K562 (cell line): ENCODE measurements at regions not wholly inside any gene's neighbourhood (a gene's known extent, or its start where the extent isn't known, plus 50 kb on each side); places are given as distances from the start of the nearest gene placed in this dataset.

Experiments
- ATAC-seq: fragments of 200-7000 bp; cut with Tn5 transposase; 3 replicates; pipeline ENCODE4 v1.9.1; 2020; ENCODE audit warnings: moderate library complexity
- BruUV-seq: library from RNA; stranded (reverse); fragments of 400-500 nt; replicated peaks from 2 replicates; lab custom pipeline; 2021; lab: Mats Ljungman, UMichigan
- CTCF ChIA-PET: fragments of 300-600 bp; formaldehyde crosslinking; extraction: SDS; loops from one replicate; lab custom pipeline; 2021; ENCODE audit warnings: low intra/inter-chr PET ratio; lab: Yijun Ruan, JAX
- POLR2A ChIA-PET: fragments of 300-600, 350-650 bp; sonication (Branson Sonifier 250); formaldehyde crosslinking; extraction: SDS; loops from one replicate; lab custom pipeline; 2021; ENCODE audit warnings: antibody characterized with exemption, inconsistent platforms; lab: Yijun Ruan, JAX
- DNase-seq, 4 experiments: peaks; one replicate each; pipeline versions ENCODE4 v3.0.0 to v3.0.0-alpha.2; 2011 to 2018; ENCODE audit warnings: low spot score in 3 of 4, mixed read lengths in 3 of 4; ENCODE audit errors: extremely low read depth in 1 of 4
- FAIRE-seq: peaks from 2 replicates; lab custom pipeline; 2011; peaks lifted over from hg19 to GRCh38; lab: Jason Lieb, UNC
- H2AFZ ChIP-seq: 2 replicates; pipeline ENCODE4 v1.6.0; 2011; ENCODE audit warnings: low read depth, low read length, control low read depth, inconsistent platforms
- H3K27ac ChIP-seq: fragments of 200-600 bp; 3 replicates; pipeline ENCODE4 v1.8.0; 2011; ENCODE audit warnings: low read depth, mild to moderate bottlenecking, control low read depth, inconsistent platforms, low read length, moderate library complexity, mixed read lengths; ENCODE audit errors: extremely low read depth
- H3K27me3 ChIP-seq, 2 experiments: fragments of 300-600 bp in 1 of 2; 2 replicates in 1 of 2; 3 replicates in 1 of 2; pipeline versions ENCODE4 v1.6.0 to v1.8.0; 2011; ENCODE audit warnings: inconsistent platforms in 2 of 2, low read length in 2 of 2, mild to moderate bottlenecking in 1 of 2, mixed read lengths in 1 of 2, moderate library complexity in 1 of 2; ENCODE audit not compliant: control insufficient read depth in 2 of 2, insufficient read depth in 2 of 2
- H3K36me3 ChIP-seq: fragments of 300-600 bp; 3 replicates; pipeline ENCODE4 v1.8.0; 2011; ENCODE audit warnings: mild to moderate bottlenecking, low read length, inconsistent platforms; ENCODE audit not compliant: control insufficient read depth, insufficient read depth
- H3K4me1 ChIP-seq, 2 experiments: fragments of 200-600 bp in 1 of 2; replicated peaks in 1 of 2; 2 replicates in 1 of 2; 3 replicates in 1 of 2; pipeline versions ENCODE4 v1.5.1 to v1.8.0; 2011; ENCODE audit warnings: inconsistent platforms in 2 of 2, low read length in 2 of 2, mild to moderate bottlenecking in 1 of 2, mixed read lengths in 1 of 2, moderate library complexity in 1 of 2; ENCODE audit not compliant: control insufficient read depth in 2 of 2, insufficient read depth in 2 of 2
- H3K4me2 ChIP-seq: 2 replicates; pipeline ENCODE4 v1.6.1; 2011; ENCODE audit warnings: low read length, control low read depth, inconsistent platforms, mixed read lengths; ENCODE audit not compliant: insufficient read depth
- H3K4me3 ChIP-seq: fragments of 200-600 bp; sonication (generic), shearing (Covaris generic); 2 replicates; pipeline ENCODE4 v1.5.1; 2016; ENCODE audit warnings: control low read depth, inconsistent platforms
- H3K79me2 ChIP-seq: fragments of 200-600 bp; 3 replicates; pipeline ENCODE4 v1.8.0; 2011; ENCODE audit warnings: low read length, inconsistent platforms; ENCODE audit not compliant: control insufficient read depth, insufficient read depth
- H3K9ac ChIP-seq, 2 experiments: 2 replicates each; pipeline versions ENCODE4 v1.6.0 to v1.6.1; 2011; ENCODE audit warnings: low read depth in 2 of 2, low read length in 2 of 2, control low read depth in 1 of 2, inconsistent platforms in 1 of 2, mild to moderate bottlenecking in 1 of 2, mixed read lengths in 1 of 2; ENCODE audit not compliant: insufficient read depth in 1 of 2
- H3K9me1 ChIP-seq: one replicate; pipeline ENCODE4 v1.6.0; 2011; ENCODE audit warnings: inconsistent platforms, mild to moderate bottlenecking, low read length, moderate library complexity; ENCODE audit not compliant: control insufficient read depth, insufficient read depth
- H3K9me3 ChIP-seq: replicated peaks from 2 replicates; pipeline ENCODE4 v1.5.1; 2011; ENCODE audit warnings: low read depth, low read length, inconsistent platforms; ENCODE audit not compliant: control insufficient read depth, insufficient read depth
- H4K20me1 ChIP-seq: replicated peaks from 2 replicates; pipeline ENCODE4 v1.6.1; 2011; ENCODE audit warnings: low read length, inconsistent platforms, mixed read lengths; ENCODE audit not compliant: control insufficient read depth, insufficient read depth
- FIP1L1 ChIP-seq: fragments of 200-400 bp; formaldehyde crosslinking; IDR thresholded peaks from 2 replicates; pipeline ENCODE4 v1.6.1; 2018; ENCODE audit warnings: mild to moderate bottlenecking, low read depth, low read length; ENCODE audit not compliant: poor library complexity, severe bottlenecking
- NEUROD1 ChIP-seq: fragments of 150-350 bp; IDR thresholded peaks from 2 replicates; pipeline ENCODE4 v1.6.1; 2014; ENCODE audit warnings: borderline replicate concordance, low read length, low read depth; ENCODE audit not compliant: partially characterized antibody
- PURB ChIP-seq: sonication (generic); formaldehyde crosslinking; IDR thresholded peaks from 2 replicates; pipeline ENCODE4 v1.9.0; 2021; ENCODE audit warnings: low read depth, mild to moderate bottlenecking, missing genetic modification reagents
- SETDB1 ChIP-seq: IDR thresholded peaks from one replicate; pipeline ENCODE4 v1.6.1; 2012; ENCODE audit warnings: low read length, control low read depth, inconsistent platforms
- ZNF184 ChIP-seq: sonication (generic); formaldehyde crosslinking; IDR thresholded peaks from 2 replicates; pipeline ENCODE4 v1.5.0; 2020; ENCODE audit warnings: missing genetic modification reagents
- WGBS: fragments of 100-300 bp; shearing (Covaris generic); methylation state at CpG from one replicate; pipeline ENCODE4 v1.1.6; 2016; ENCODE audit warnings: low coverage, mixed read lengths; ENCODE audit not compliant: insufficient coverage; ENCODE audit errors: missing lambda C conversion rate; 5-methylcytosine and 5-hydroxymethylcytosine counted together
- in situ Hi-C: fragments of 300-500 bp; cut with MboI; formaldehyde crosslinking; loops from 4 replicates; pipeline ENCODE4 v1.15.0; 2018; ENCODE audit warnings: inconsistent platforms, mixed read lengths
- intact Hi-C: fragments of 100-400 bp; cut with micrococcal nuclease; formaldehyde crosslinking; loops from 2 replicates; pipeline ENCODE4 v1.14.2; 2022
- TF ChIP-seq, protein P1 (sequence below), 2 experiments: fragments of 250-450 bp in 1 of 2; fragments of 450-650 bp in 1 of 2; sonication (Bioruptor Pico) in 1 of 2; IDR thresholded peaks; 2 replicates each; pipeline versions ENCODE4 v1.6.1 to v1.8.0; 2016 to 2021; ENCODE audit warnings: mild to moderate bottlenecking in 2 of 2, moderate library complexity in 2 of 2, missing compliant biosample characterization in 1 of 2, missing genetic modification characterization in 1 of 2

GRCh38 chr5:13278811-13279210 lies 665.7 kb downstream of the DNAH5 start:
- Histone ChIP-seq H3K4me2 (no peak overlapping the region), H3K4me1 (no peaks in the 10 kb centered on the region), H3K9ac (no peak overlapping the region), H3K79me2 (no peaks in the 10 kb centered on the region), H3K27ac (no peak overlapping the region), H3K36me3 (no peaks in the 10 kb centered on the region), H2AFZ (no peak overlapping the region), H3K27me3 (no peaks in the 10 kb centered on the region), H4K20me1 (no peaks in the 10 kb centered on the region), H3K9me1 (no peaks in the 10 kb centered on the region), H3K9me3 (no peaks in the 10 kb centered on the region; the same call in 1 of the 2 replicates), H3K4me3 (no peak overlapping the region)
- WGBS, result 0% methylated on average over 2 of the region's 2 CpGs
- FAIRE-seq, result no peak
- ATAC-seq, result no peak
- intact Hi-C loops (no loop called here), in situ Hi-C loops (no loop called here)
- TF ChIP-seq, protein P1, sequence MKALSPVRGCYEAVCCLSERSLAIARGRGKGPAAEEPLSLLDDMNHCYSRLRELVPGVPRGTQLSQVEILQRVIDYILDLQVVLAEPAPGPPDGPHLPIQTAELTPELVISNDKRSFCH (CRISPR knock-in tag; IDR thresholded peaks at IDR 0.05), result no peak
- TF ChIP-seq, protein P1 (tag; IDR thresholded peaks at IDR 0.05), result no peak
- TF ChIP-seq SETDB1 (no peak), FIP1L1 (no peak), ZNF184 (CRISPR knock-in tag) (no peak), PURB (CRISPR knock-in tag) (no peak), NEUROD1 (no peak)
- BruUV-seq, result no TSS peak
- DNase-seq, result no peak
- ChIA-PET CTCF (no interaction called here), POLR2A (interaction anchor here (0.5 to 0.6 kb wide), 2 partner anchors 12 to 1094 kb away, joined by 3 read pairs; no protein-coding TSS in a partner anchor)
